Neural cell (in vitro differentiated cells): ENCODE measurements at regions not wholly inside any gene's neighbourhood (a gene's known extent, or its start where the extent isn't known, plus 50 kb on each side); places are given as distances from the start of the nearest gene placed in this dataset.

Experiments
- H2AFZ ChIP-seq: fragments of 200-600, 300-800 bp; sonication (generic), shearing (Covaris generic); 2 replicates; pipeline ENCODE4 v1.6.0; 2014; ENCODE audit warnings: low read depth, mild to moderate bottlenecking, antibody characterized with exemption, low read length, moderate library complexity
- H3F3A ChIP-seq: fragments of 200-600 bp; shearing (Covaris generic); 2 replicates; pipeline ENCODE4 v1.6.1; 2016; ENCODE audit warnings: mild to moderate bottlenecking, moderate library complexity, mixed read lengths, antibody characterized with exemption, low read length; ENCODE audit not compliant: insufficient read depth, poor library complexity, severe bottlenecking
- H3K27ac ChIP-seq: fragments of 200-600, 300-800 bp; sonication (generic), shearing (Covaris generic); 2 replicates; pipeline ENCODE4 v1.5.1; 2014; ENCODE audit warnings: mild to moderate bottlenecking, low read length, moderate library complexity
- H3K27me3 ChIP-seq: fragments of 300-800, 200-600 bp; sonication (generic), shearing (Covaris generic); 2 replicates; pipeline ENCODE4 v1.6.0; 2014; ENCODE audit warnings: mild to moderate bottlenecking, low read depth, low read length, moderate library complexity; ENCODE audit not compliant: insufficient read depth
- H3K36me3 ChIP-seq: fragments of 300-800, 200-600 bp; sonication (generic), shearing (Covaris generic); 2 replicates; pipeline ENCODE4 v1.5.1; 2014; ENCODE audit warnings: mild to moderate bottlenecking, antibody characterized with exemption, low read length, moderate library complexity; ENCODE audit not compliant: insufficient read depth
- H3K4me2 ChIP-seq: fragments of 300-800, 200-600 bp; sonication (generic), shearing (Covaris generic); 2 replicates; pipeline ENCODE4 v1.6.0; 2014; ENCODE audit warnings: mild to moderate bottlenecking, low read length
- H3K4me3 ChIP-seq: fragments of 300-800, 200-600 bp; sonication (generic), shearing (Covaris generic); 2 replicates; pipeline ENCODE4 v1.5.1; 2014; ENCODE audit warnings: mild to moderate bottlenecking, low read length, moderate library complexity
- H3K79me2 ChIP-seq: fragments of 200-600 bp; shearing (Covaris generic); replicated peaks from 2 replicates; pipeline ENCODE4 v1.6.0; 2014; ENCODE audit warnings: mild to moderate bottlenecking, low read length, moderate library complexity; ENCODE audit not compliant: insufficient read depth
- H3K9ac ChIP-seq: fragments of 300-800, 200-600 bp; sonication (generic), shearing (Covaris generic); 2 replicates; pipeline ENCODE4 v1.6.1; 2016; ENCODE audit warnings: mild to moderate bottlenecking, low read length, mixed read lengths
- H3K9me2 ChIP-seq: fragments of 200-600 bp; shearing (Covaris generic); 2 replicates; pipeline ENCODE4 v1.6.1; 2016; ENCODE audit warnings: mild to moderate bottlenecking, low read length, mixed read lengths; ENCODE audit not compliant: insufficient read depth
- H3K9me3 ChIP-seq: fragments of 200-600, 300-800 bp; sonication (generic), shearing (Covaris generic); 2 replicates; pipeline ENCODE4 v1.6.1; 2016; ENCODE audit warnings: mild to moderate bottlenecking, mixed run types, low read length, moderate library complexity, mixed read lengths
- H4K20me1 ChIP-seq: fragments of 200-600 bp; shearing (Covaris generic); 2 replicates; pipeline ENCODE4 v1.6.1; 2016; ENCODE audit warnings: mild to moderate bottlenecking, mixed run types; ENCODE audit not compliant: insufficient read depth
- EP300 ChIP-seq: fragments of 450-650 bp; conservative IDR thresholded peaks from 2 replicates; pipeline ENCODE4 v1.6.1; 2014; ENCODE audit warnings: antibody characterized with exemption, mild to moderate bottlenecking, moderate library complexity; ENCODE audit not compliant: poor library complexity, severe bottlenecking
- EZH2 ChIP-seq: fragments of 200-600, 300-800 bp; shearing (Covaris generic), sonication (generic); IDR thresholded peaks from 2 replicates; pipeline ENCODE4 v1.6.1; 2014; ENCODE audit warnings: antibody characterized with exemption, low read length, borderline replicate concordance, mild to moderate bottlenecking; ENCODE audit not compliant: insufficient read depth, poor library complexity, severe bottlenecking
- MXI1 ChIP-seq: fragments of 450-650 bp; conservative IDR thresholded peaks from 2 replicates; pipeline ENCODE4 v1.6.1; 2014; ENCODE audit warnings: antibody characterized with exemption, mild to moderate bottlenecking; ENCODE audit not compliant: poor library complexity, severe bottlenecking
- POLR2AphosphoS5 ChIP-seq: IDR thresholded peaks from 2 replicates; pipeline ENCODE4 v1.6.1; 2012
- RAD21 ChIP-seq: fragments of 450-650 bp; conservative IDR thresholded peaks from 2 replicates; pipeline ENCODE4 v1.6.1; 2014; ENCODE audit warnings: antibody characterized with exemption, mild to moderate bottlenecking, moderate library complexity
- SMC3 ChIP-seq: fragments of 450-650 bp; conservative IDR thresholded peaks from 2 replicates; pipeline ENCODE4 v1.6.1; 2014; ENCODE audit warnings: antibody characterized with exemption, mild to moderate bottlenecking, moderate library complexity; ENCODE audit not compliant: poor library complexity
- TAF1 ChIP-seq: IDR thresholded peaks from 2 replicates; pipeline ENCODE4 v1.6.1; 2012; ENCODE audit warnings: low read depth
- TF ChIP-seq, protein P1 (sequence below): fragments of 450-650 bp; IDR thresholded peaks from 2 replicates; pipeline ENCODE4 v1.5.1; 2014; ENCODE audit warnings: antibody characterized with exemption, mild to moderate bottlenecking, moderate library complexity; ENCODE audit not compliant: poor library complexity, severe bottlenecking
- TF ChIP-seq, protein P2 (sequence below): IDR thresholded peaks from 2 replicates; pipeline ENCODE4 v1.6.1; 2012; ENCODE audit warnings: borderline replicate concordance

DNA sequence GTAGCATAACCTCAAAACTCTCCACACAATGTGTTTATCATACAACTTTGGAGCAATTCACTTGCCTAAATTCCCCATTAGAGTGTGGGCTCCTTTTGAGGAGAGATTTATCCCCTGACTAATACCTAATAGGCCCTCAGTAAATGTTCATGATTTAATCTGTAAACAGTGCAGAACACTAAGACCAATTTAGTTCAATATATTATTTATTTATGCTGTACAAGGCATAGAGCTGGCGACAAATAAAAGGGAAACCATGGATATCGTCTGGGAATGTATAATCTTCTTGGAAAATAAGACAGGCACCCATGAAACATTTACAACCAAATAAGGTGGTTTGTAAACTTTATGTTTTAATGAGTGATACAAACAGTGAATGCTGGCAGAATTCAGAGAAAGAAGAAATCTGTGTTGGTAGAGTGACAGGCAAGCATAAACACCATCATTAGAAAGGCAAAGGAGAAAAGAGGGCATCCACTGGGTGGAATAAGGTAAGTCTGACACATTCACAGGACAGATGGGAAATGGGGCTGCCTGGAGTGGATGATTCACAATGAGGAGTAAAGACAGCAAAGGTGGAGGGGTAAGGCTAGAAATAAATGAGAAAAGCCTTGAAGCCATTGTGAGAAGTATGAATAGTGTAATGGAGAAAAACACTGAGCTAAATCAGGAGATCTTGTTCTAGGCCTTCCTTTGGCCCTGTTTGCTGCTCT lies 106.1 kb upstream of the MIR17HG start:
- no peak overlapping the region for H3K4me3 ChIP-seq
- no peaks in the 10 kb centered on the region for H3K27me3 ChIP-seq
- no peak overlapping the region for H2AFZ ChIP-seq
- H3K4me2 ChIP-seq, result no peak overlapping the region
- H3K9me2 ChIP-seq, result no peaks in the 10 kb centered on the region
- TF ChIP-seq, protein P1, sequence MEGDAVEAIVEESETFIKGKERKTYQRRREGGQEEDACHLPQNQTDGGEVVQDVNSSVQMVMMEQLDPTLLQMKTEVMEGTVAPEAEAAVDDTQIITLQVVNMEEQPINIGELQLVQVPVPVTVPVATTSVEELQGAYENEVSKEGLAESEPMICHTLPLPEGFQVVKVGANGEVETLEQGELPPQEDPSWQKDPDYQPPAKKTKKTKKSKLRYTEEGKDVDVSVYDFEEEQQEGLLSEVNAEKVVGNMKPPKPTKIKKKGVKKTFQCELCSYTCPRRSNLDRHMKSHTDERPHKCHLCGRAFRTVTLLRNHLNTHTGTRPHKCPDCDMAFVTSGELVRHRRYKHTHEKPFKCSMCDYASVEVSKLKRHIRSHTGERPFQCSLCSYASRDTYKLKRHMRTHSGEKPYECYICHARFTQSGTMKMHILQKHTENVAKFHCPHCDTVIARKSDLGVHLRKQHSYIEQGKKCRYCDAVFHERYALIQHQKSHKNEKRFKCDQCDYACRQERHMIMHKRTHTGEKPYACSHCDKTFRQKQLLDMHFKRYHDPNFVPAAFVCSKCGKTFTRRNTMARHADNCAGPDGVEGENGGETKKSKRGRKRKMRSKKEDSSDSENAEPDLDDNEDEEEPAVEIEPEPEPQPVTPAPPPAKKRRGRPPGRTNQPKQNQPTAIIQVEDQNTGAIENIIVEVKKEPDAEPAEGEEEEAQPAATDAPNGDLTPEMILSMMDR, result no peak
- TF ChIP-seq EP300 (no peak), TAF1 (no peak), RAD21 (no peak), SMC3 (no peak), EZH2 (no peak)
- H4K20me1 ChIP-seq, result no peaks in the 10 kb centered on the region
- no peak overlapping the region for H3K9ac ChIP-seq
- H3F3A ChIP-seq, result no peaks in the 10 kb centered on the region
- H3K79me2 ChIP-seq, result no peaks in the 10 kb centered on the region
- H3K9me3 ChIP-seq, result no peaks in the 10 kb centered on the region
- H3K36me3 ChIP-seq, result no peaks in the 10 kb centered on the region
- H3K27ac ChIP-seq, result no peak overlapping the region

DNA sequence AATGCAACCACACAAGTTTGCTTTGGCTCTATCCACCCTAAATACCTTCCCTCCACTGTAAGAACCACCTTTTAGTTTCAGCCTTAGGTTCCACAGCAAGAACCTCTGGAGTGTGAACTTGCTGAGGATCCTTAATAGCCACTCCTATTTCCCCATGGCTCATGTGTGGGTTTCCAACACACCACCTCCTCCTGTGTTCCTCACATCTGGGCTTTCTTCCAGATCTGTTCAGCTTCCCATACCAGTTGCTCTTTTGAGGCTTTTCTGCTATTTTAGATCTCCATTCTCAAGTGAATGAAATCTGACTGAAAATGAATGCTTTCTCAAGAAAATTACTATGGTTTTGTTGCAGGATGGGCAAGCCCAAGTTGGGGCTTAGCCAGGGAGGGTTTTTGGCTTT lies 104.8 kb upstream of the MIR17HG start:
- TF ChIP-seq EZH2, result no peak
- TF ChIP-seq SMC3, result no peak
- TF ChIP-seq MXI1, result no peak
- TF ChIP-seq, protein P2, sequence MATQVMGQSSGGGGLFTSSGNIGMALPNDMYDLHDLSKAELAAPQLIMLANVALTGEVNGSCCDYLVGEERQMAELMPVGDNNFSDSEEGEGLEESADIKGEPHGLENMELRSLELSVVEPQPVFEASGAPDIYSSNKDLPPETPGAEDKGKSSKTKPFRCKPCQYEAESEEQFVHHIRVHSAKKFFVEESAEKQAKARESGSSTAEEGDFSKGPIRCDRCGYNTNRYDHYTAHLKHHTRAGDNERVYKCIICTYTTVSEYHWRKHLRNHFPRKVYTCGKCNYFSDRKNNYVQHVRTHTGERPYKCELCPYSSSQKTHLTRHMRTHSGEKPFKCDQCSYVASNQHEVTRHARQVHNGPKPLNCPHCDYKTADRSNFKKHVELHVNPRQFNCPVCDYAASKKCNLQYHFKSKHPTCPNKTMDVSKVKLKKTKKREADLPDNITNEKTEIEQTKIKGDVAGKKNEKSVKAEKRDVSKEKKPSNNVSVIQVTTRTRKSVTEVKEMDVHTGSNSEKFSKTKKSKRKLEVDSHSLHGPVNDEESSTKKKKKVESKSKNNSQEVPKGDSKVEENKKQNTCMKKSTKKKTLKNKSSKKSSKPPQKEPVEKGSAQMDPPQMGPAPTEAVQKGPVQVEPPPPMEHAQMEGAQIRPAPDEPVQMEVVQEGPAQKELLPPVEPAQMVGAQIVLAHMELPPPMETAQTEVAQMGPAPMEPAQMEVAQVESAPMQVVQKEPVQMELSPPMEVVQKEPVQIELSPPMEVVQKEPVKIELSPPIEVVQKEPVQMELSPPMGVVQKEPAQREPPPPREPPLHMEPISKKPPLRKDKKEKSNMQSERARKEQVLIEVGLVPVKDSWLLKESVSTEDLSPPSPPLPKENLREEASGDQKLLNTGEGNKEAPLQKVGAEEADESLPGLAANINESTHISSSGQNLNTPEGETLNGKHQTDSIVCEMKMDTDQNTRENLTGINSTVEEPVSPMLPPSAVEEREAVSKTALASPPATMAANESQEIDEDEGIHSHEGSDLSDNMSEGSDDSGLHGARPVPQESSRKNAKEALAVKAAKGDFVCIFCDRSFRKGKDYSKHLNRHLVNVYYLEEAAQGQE, result no peak
- no peak for TF ChIP-seq TAF1
- TF ChIP-seq, protein P1, result no peak
- TF ChIP-seq POLR2AphosphoS5, result no peak
- TF ChIP-seq EP300, result no peak
- TF ChIP-seq RAD21, result no peak
- Histone ChIP-seq H3K27ac (no peak overlapping the region), H3K79me2 (no peaks in the 10 kb centered on the region), H3K27me3 (no peaks in the 10 kb centered on the region), H3K9ac (no peak overlapping the region), H2AFZ (no peak overlapping the region), H3K4me3 (no peak overlapping the region), H4K20me1 (no peaks in the 10 kb centered on the region), H3K36me3 (no peaks in the 10 kb centered on the region), H3K4me2 (no peak overlapping the region), H3K9me3 (no peaks in the 10 kb centered on the region), H3K9me2 (no peaks in the 10 kb centered on the region), H3F3A (no peaks in the 10 kb centered on the region)
